CD4-positive, alpha-beta T cell treated with Interferon alpha-2 for 1 hour (primary cell): ENCODE measurements at regions not wholly inside any gene's neighbourhood (a gene's known extent, or its start where the extent isn't known, plus 50 kb on each side); places are given as distances from the start of the nearest gene placed in this dataset.
"Not testable (repeated sequence)": the region's sequence is repeated elsewhere in the genome, so short reads cannot be mapped to it uniquely, and the experiment has no call there.

ENCODE experiments used
- DNase-seq, 2 donors: peaks; one replicate each; pipeline ENCODE4 v3.0.0-alpha.2; 2020 to 2022

DNA sequence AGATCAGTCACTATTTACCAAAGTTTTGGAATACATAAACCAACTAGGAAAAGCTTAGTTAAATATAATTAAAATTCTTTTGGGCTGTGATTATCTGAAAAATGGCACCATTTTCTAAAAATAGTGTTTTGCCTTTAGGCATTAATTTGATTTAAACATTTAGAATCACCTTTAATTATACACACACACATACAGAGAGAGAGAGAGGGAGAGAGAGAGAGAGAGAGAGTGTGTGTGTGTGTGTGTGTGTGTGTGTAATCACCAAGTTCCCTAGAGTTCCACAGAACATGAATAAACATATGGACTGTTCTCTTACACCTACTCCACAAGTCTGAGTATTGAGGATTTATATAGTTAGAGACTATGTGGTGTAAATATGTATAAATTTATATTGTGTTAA, 141.2 kb upstream of the ATXN1 start:
- DNase-seq: no peak

DNA sequence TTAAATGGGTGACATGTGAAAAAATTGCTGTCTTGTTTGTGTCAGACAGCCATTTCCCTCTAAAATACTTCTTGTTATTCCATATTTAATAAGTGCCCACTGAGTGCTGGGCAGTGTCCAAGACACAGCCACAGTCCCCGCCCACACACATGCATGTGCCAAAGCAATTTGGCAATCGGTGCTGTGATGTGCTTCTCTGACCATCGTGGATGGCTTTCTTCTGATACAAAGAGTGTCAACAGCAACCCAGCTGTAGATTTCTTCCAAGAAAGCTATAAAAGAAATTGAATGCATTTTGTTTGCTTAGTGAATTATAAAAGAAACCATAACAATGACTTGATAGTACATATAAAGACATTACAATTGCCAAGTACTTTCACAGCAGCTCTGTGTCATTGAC, 140.5 kb upstream of the ATXN1 start:
- DNase-seq: no peak

DNA sequence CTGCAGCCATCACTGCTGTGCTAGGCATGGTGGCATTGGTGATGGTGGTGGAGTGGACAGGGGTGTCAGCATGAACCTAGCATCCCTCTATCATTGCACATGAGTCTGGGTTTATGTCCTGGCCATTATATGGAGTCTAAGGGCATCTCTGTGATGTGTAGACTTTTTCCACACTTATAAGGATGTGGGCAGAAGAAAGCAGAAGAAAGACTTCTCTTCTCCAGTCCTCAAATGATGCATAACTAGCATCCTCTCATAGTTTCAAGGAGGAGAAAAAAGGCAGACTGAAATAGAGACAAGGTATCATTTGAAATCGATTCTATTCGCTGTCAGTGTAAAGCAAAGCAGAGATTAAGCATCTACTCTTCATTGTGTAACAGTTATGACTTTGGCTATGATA, 140.0 kb upstream of the ATXN1 start:
- no peak for DNase-seq

- no peak for DNase-seq
Observed at GRCh38 chr6:16898640-16899396, 137.6 kb upstream of the ATXN1 start.

- no peak for DNase-seq
Observed at GRCh38 chr6:16897669-16898068, 136.4 kb upstream of the ATXN1 start.

DNA sequence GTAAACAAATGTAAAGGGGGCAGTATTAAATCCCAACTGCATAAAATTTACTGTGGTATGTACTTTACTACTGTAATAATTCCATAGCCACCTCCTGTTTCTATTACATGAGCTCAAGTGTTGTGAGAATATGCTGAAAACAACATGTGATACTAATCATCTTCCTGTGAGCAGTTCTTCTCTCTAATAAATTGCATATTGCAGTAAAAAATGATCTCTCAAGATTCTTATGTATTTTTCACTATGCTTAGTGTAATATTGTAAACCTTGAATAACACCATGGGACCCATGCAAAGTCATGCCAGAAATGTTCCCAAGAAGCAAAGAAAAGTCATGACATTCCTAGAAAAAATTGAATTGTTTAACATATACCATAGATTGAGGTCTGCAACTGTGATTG, 133.0 kb upstream of the ATXN1 start:
- DNase-seq: no peak

DNA sequence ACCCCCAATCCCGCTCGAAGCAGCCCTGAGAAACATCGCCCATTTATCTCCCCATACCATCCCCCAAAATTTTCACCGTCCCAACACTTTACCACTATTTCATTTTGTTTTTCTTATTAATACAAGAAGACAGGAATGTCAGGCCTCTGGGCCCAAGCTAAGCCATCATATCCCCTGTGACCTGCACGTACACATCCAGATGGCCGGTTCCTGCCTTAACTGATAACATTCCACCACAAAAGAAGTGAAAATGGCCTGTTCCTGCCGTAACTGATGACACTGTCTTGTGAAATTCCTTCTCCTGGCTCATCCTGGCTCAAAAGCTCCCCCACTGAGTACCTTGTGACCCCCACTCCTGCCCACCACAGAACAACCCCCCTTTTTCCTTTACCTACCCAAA, 129.8 kb upstream of the ATXN1 start:
- DNase-seq: not testable (repeated sequence)

GRCh38 chr6:16885411-16886160, 124.3 kb upstream of the ATXN1 start:
- DNase-seq: no peak

DNA sequence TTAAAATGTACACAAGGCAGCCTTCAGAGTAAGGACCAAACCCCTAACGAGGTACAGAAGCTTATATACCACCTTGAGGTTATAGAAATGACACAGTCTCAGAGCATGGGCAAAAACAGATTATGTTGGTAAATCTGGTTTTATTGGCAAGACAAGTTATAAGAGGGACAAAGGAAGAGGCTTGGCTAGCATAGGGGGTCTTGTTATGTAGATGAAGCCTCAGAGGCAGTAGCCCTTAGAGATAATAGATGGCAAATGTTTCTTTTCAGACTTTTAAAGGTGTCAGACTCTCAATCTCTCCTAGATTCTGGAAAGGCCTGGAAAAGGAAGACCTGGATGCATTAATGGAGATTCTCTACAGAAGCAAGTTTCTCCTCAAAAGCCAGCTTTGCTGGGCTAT, 123.3 kb upstream of the ATXN1 start:
- DNase-seq: no peak

- DNase-seq: no peak
Observed at GRCh38 chr6:16883414-16883813, 122.2 kb upstream of the ATXN1 start.

GRCh38 chr6:16882230-16882629, 121.0 kb upstream of the ATXN1 start:
- DNase-seq: no peak

GRCh38 chr6:16876852-16877251, 115.6 kb upstream of the ATXN1 start:
- not testable (repeated sequence) for DNase-seq

- DNase-seq: no peak
Observed at GRCh38 chr6:16876201-16876600, 114.9 kb upstream of the ATXN1 start.

DNA sequence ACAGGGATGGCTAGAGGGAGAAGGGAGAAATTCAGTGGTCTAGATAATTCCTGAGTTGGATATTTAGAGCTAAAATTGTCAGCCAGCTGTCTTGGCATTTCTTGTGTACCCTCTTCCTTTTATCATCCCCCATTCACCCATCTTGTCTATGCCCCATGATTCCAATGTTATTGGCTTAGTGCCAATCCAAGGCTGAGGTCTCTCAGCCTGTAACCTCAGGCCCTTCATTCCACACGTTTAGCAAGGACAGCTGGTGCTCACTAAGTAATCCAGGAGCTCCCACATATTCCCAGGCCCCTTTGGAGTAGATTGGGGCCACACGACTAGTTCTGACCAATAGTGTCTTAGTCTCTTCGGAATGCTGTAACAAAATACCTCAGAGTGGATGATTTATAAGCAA, 112.4 kb upstream of the ATXN1 start:
- DNase-seq: no peak

GRCh38 chr6:16872543-16873235, 111.4 kb upstream of the ATXN1 start:
- DNase-seq: no peak

DNA sequence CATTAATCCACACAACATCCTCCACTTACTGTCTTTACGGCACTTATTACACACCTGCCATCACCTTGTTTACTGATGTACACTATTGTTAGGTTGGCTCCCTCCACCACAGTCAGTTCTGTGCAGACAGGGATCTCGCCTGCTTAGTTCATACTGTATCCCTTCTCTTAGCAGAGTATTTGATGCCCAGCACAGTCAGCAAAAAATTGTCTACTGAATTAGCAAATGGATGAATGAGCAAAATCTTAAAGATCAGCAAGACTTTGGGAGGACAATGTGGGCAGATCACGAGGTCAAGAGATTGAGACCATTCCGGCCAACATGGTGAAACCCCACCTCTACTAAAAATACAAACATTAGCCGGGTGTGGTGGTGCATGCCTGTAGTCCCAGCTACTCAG, 109.8 kb upstream of the ATXN1 start:
- DNase-seq: no peak

DNA sequence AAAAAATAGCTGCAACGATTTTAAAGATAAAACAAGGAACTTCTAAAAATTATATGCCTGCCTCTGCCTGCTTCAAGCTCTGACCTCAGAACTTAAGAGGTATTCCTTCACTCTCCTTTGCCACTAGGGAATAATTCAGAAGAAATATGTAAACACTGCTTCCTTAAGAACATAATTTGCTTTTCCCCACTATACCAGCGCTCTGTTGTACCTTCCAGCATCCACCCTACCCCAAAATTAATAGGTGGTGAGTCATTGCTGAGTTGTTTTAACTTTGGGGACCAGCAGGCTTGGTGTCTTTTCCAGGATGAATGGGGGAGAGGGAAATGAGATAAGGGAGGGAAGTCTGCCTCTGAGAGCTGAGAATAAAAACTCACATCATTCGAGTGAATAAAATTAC, 107.7 kb upstream of the ATXN1 start:
- DNase-seq: no peak

DNA sequence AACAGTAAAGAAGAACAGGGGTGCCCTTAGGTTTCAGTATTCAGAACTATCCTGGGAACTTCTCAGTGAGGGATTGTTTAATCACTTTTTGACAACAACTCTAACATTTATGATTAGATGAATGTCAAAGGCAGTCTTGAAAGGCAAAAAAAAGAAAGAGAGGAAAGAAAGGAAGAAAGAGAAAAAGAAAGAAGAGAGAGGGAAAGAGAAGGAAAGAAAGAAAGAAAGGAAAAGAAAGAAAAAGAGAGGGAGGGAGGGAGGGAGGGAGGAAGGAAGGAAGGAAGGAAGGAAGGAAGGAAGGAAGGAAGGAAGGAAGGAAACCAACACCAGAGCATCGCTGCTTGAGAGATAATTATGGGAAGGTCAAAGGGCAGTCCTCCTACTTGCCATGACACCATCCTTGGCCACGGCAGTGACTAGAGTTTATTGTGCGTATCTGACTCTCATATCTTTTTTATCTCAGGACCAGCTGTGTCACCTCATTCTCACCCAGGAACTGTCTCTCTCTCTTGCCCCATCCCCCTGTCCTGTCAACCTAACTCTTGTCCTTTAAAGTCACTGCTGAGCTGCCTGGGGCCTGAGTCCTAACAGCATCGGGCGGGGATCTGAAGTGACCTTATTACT, 96.8 kb upstream of the ATXN1 start:
- no peak for DNase-seq

DNA sequence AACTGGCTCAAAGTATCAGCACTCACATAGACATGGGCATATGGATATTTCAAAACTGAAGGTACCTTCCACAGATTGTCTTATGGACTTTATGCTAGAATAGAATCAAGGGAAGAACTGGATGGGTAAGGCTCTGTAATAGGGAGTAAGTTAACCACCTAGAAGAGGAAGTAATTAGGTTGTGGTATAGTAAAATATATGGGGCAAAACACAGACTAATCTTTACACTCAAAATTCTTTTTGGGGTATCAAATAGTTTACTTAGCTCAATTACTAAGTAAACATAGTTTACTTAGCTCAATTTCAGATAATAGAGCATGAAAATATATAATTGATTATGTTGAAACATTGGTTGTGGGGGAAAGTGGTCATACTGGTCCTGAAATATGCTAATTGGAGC, 94.2 kb upstream of the ATXN1 start:
- DNase-seq: no peak

DNA sequence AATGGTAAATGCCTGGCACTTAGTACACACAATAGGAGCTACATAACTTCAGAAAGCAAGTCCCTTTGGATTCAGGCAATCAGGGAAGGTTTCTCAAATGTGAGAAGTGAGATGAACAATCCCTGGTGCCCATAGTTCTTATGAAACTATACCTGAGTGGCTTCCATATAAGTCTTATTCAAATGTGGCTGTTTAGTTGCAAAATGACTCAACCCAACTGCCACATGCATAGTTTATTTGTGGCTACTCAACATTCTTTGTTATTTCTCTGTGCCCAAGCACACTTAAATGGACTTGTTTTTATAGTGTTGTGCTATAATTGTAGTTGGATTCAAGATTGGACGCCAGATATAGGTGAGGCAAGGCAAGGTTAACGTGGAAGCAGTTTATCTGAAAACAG, 93.7 kb upstream of the ATXN1 start:
- no peak for DNase-seq

DNA sequence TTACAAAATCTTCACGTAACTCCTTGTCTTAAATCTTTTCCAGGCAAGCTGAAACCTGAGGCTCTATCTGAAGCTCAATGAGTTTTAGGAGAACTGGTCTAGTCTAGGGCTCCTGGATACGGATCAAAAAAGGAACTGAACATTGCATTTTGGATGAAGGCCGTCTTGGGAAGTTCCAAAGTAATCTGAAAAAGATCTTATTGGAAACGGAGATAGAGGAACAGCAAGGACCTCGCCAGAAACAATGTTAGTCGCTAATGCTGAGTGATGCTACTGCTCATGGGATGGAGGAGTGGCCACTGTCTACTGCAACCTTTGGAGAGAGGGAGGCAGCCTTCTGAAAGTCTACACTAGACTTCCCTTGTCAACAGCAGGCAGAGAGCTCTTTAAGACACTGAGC, 91.4 kb upstream of the ATXN1 start:
- no peak for DNase-seq

DNA sequence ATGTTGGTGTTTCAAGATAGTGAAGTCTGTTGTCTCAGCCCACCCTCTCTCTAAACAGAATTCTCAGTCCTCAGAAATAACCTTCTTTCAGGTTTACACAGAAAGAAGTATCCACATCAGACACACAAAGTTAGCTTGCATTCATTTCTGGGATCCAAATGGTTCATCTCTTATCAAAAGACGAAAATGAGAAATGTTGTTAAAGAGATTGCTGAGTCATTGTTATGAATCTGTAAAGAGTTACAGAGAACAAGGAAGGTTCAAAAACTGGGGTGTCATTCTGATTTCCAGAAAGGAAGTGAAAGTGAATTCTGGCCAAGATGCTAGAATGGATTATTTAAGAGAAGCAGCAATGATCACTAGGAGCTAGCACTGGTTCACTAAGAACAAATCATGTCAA, 90.5 kb upstream of the ATXN1 start:
- DNase-seq: peak in 1 of 2 donors; percentile 11

DNA sequence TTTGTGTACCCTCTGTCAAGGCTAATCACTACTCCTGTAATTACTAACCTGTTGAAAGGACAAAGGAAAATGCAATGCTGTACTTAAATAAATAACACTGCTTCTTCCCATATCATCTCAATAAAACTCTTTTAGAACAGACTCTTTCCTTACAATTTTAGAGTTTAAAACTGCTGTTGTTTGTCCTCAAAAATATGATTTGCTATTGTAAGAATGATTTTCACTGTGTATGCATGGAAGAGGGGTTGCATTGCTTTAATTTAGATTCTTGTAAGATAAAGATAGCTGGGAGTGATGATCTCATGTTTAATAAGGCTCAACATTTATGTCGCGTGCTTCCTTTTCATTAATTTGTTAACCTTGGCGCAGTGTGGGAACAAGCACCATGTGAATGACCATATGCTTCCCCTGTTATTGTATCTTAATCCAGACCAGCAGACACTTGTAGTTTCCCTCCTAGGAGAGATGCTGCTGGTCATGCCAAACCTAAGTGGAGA, 89.8 kb upstream of the ATXN1 start:
- DNase-seq: no peak

DNA sequence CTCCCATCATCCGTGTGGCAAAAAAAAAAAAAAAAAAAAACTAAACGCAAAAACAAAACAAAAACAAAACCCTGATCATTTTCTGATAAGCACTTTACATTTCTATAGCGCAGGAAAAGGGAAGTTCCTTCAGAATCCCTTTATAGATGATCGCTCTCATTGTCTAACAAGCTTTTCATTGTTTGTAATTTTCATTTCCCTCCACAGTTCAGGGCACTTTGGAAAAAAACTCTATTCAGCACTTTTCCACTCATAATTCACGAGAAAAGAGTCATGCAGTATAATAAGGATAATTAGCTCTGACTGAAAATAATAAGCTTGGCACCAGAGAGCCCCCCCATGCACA, 89.4 kb upstream of the ATXN1 start:
- no peak for DNase-seq
